A549 (cell line): ENCODE measurements at regions not wholly inside any gene's neighbourhood (a gene's known extent, or its start where the extent isn't known, plus 50 kb on each side); places are given as distances from the start of the nearest gene placed in this dataset.

Experiments used
- ATAC-seq, 2 experiments: fragments of 200-7000 bp in 1 of 2; fragments of >200 bp in 1 of 2; cut with Nextera tagmentation in 1 of 2; cut with Tn5 transposase in 1 of 2; 3 replicates each; pipeline versions ENCODE4 v1.8.0 to v1.9.1; 2018 to 2020; ENCODE audit warnings: mild to moderate bottlenecking in 1 of 2, moderate library complexity in 1 of 2
- CTCF ChIA-PET: fragments of 300-600 bp; sonication (Branson Sonifier 250); formaldehyde crosslinking; extraction: SDS; loops from one replicate; lab custom pipeline; 2021; ENCODE audit warnings: antibody characterized with exemption, inconsistent platforms; lab: Yijun Ruan, JAX
- POLR2A ChIA-PET: fragments of 350-600 bp; formaldehyde crosslinking; extraction: SDS; loops from one replicate; lab custom pipeline; 2021; ENCODE audit warnings: antibody characterized with exemption, inconsistent platforms; lab: Yijun Ruan, JAX
- DNase-seq, 2 experiments: peaks; one replicate each; pipeline versions ENCODE4 v3.0.0 to v3.0.0-alpha.2; 2011 to 2016; ENCODE audit warnings: low read depth in 1 of 2, low spot score in 1 of 2
- FAIRE-seq: peaks from 2 replicates; lab custom pipeline; 2011; peaks lifted over from hg19 to GRCh38; lab: Jason Lieb, UNC
- H3K27ac ChIP-seq, 2 experiments: fragments of >200 bp; sonication (Bioruptor Twin); formaldehyde crosslinking; 3 replicates each; pipeline ENCODE4 v1.5.1; 2016 to 2017
- H3K4me1 ChIP-seq: fragments of >200 bp; sonication (Bioruptor Twin); formaldehyde crosslinking; 3 replicates; pipeline ENCODE4 v1.6.1; 2016
- H3K4me2 ChIP-seq: fragments of >200 bp; sonication (Bioruptor Twin); formaldehyde crosslinking; 3 replicates; pipeline ENCODE4 v1.6.1; 2016
- H3K4me3 ChIP-seq: fragments of >200 bp; sonication (Bioruptor Twin); formaldehyde crosslinking; 3 replicates; pipeline ENCODE4 v1.5.1; 2016
- H3K9me3 ChIP-seq: fragments of >200 bp; sonication (Bioruptor Twin); formaldehyde crosslinking; 3 replicates; pipeline ENCODE4 v1.6.1; 2016
- BHLHE40 ChIP-seq: IDR thresholded peaks from 2 replicates; pipeline ENCODE4 v1.6.1; 2012; ENCODE audit warnings: low read depth, low read length, inconsistent platforms
- CHD2 ChIP-seq: fragments of 150-350 bp; IDR thresholded peaks from 2 replicates; pipeline ENCODE4 v1.6.1; 2014; ENCODE audit warnings: low read length; ENCODE audit not compliant: partially characterized antibody
- CHD4 ChIP-seq: fragments of 200-600 bp; sonication (generic); IDR thresholded peaks from 2 replicates; pipeline ENCODE4 v1.6.1; 2016; ENCODE audit warnings: antibody characterized with exemption, mild to moderate bottlenecking, borderline replicate concordance
- CTCF ChIP-seq: fragments of >200 bp; sonication (Bioruptor Twin); formaldehyde crosslinking; IDR thresholded peaks from 3 replicates; pipeline ENCODE4 v1.5.1; 2016
- E2F6 ChIP-seq: IDR thresholded peaks from 2 replicates; pipeline ENCODE4 v1.6.1; 2012; ENCODE audit warnings: low read depth, borderline replicate concordance
- ELK1 ChIP-seq: fragments of 150-350 bp; IDR thresholded peaks from 2 replicates; pipeline ENCODE4 v1.6.1; 2014; ENCODE audit warnings: low read depth, mild to moderate bottlenecking, low read length
- ESRRA ChIP-seq: fragments of 150-350 bp; IDR thresholded peaks from 2 replicates; pipeline ENCODE4 v1.6.1; 2014; ENCODE audit warnings: mild to moderate bottlenecking, low read length, borderline replicate concordance
- HES2 ChIP-seq: fragments of >200 bp; sonication (Bioruptor Twin); formaldehyde crosslinking; IDR thresholded peaks from 2 replicates; pipeline ENCODE4 v1.6.1; 2016
- HEYL ChIP-seq: fragments of 250-450 bp; sonication (Bioruptor Pico); IDR thresholded peaks from 2 replicates; pipeline ENCODE4 v1.8.0; 2021; ENCODE audit warnings: mild to moderate bottlenecking, moderate library complexity
- HMGXB4 ChIP-seq: fragments of 250-450 bp; sonication (Bioruptor Pico); IDR thresholded peaks from 2 replicates; pipeline ENCODE4 v1.5.0; 2021; ENCODE audit warnings: mild to moderate bottlenecking, moderate library complexity, borderline replicate concordance
- HOXA7 ChIP-seq: fragments of 250-450 bp; sonication (Bioruptor Pico); IDR thresholded peaks from 2 replicates; pipeline ENCODE4 v1.5.0; 2020; ENCODE audit warnings: mild to moderate bottlenecking, moderate library complexity
- HOXB13 ChIP-seq: fragments of 250-450 bp; sonication (Bioruptor Pico); IDR thresholded peaks from 2 replicates; pipeline ENCODE4 v1.5.0; 2020; ENCODE audit warnings: low read depth, mild to moderate bottlenecking, moderate library complexity
- HOXB5 ChIP-seq: fragments of 250-450 bp; sonication (Bioruptor Pico); IDR thresholded peaks from 2 replicates; pipeline ENCODE4 v1.5.0; 2020; ENCODE audit warnings: mild to moderate bottlenecking, moderate library complexity
- JUN ChIP-seq, 2 experiments: fragments of >200 bp; sonication (Bioruptor Twin); formaldehyde crosslinking; IDR thresholded peaks; 2 replicates in 1 of 2; 3 replicates in 1 of 2; pipeline ENCODE4 v1.6.1; 2016 to 2017
- JUNB ChIP-seq: fragments of >200 bp; sonication (Bioruptor Twin); formaldehyde crosslinking; IDR thresholded peaks from 2 replicates; pipeline ENCODE4 v1.6.1; 2016
- KDM5A ChIP-seq: fragments of 200-600 bp; sonication (generic); IDR thresholded peaks from 2 replicates; pipeline ENCODE4 v1.6.1; 2016; ENCODE audit warnings: antibody characterized with exemption, mild to moderate bottlenecking
- MAX ChIP-seq: IDR thresholded peaks from 2 replicates; pipeline ENCODE4 v1.6.1; 2012
- MAZ ChIP-seq: fragments of 150-350 bp; IDR thresholded peaks from 2 replicates; pipeline ENCODE4 v1.6.1; 2014; ENCODE audit warnings: antibody characterized with exemption, low read depth, low read length, borderline replicate concordance
- MYC ChIP-seq: IDR thresholded peaks from 2 replicates; pipeline ENCODE4 v1.6.1; 2012; ENCODE audit warnings: mild to moderate bottlenecking, inconsistent platforms, low read length, improper control_type of control experiment, borderline replicate concordance
- NPAS2 ChIP-seq: fragments of 250-450 bp; sonication (Bioruptor Pico); IDR thresholded peaks from 2 replicates; pipeline ENCODE4 v1.8.0; 2022; ENCODE audit warnings: mild to moderate bottlenecking, moderate library complexity, borderline replicate concordance
- PBX3 ChIP-seq: IDR thresholded peaks from 2 replicates; pipeline ENCODE4 v1.6.1; 2012
- RFX5 ChIP-seq: fragments of 450-650 bp; IDR thresholded peaks from 2 replicates; pipeline ENCODE4 v1.7.1; 2014; ENCODE audit warnings: antibody characterized with exemption, mild to moderate bottlenecking, moderate library complexity
- RNF2 ChIP-seq: fragments of 200-600 bp; sonication (generic); IDR thresholded peaks from 2 replicates; pipeline ENCODE4 v1.6.1; 2016; ENCODE audit warnings: low read depth, mild to moderate bottlenecking, antibody characterized with exemption, moderate library complexity, borderline replicate concordance
- SMC3 ChIP-seq: fragments of >200 bp; sonication (Bioruptor Twin); formaldehyde crosslinking; IDR thresholded peaks from 3 replicates; pipeline ENCODE4 v1.6.1; 2018; ENCODE audit warnings: inconsistent platforms
- USF2 ChIP-seq: fragments of 450-650 bp; IDR thresholded peaks from 2 replicates; pipeline ENCODE4 v1.6.1; 2014; ENCODE audit warnings: antibody characterized with exemption
- WGBS: methylation state at CpG from one replicate; pipeline ENCODE4 v1.1.6; 2017; ENCODE audit errors: missing lambda C conversion rate; 5-methylcytosine and 5-hydroxymethylcytosine counted together

- 32% methylated on average over 2 of the region's 2 CpGs for WGBS
- DNase-seq (no peak), ATAC-seq (no peak), FAIRE-seq (no peak)
- POLR2A ChIA-PET = no interaction called here
- TF ChIP-seq JUN (IDR thresholded peaks at IDR 0.05) (no peak), BHLHE40 (no peak), ELK1 (no peak), HEYL (no peak)
- CTCF ChIA-PET = interaction anchor here (0.6 to 1.1 kb wide), 2 partner anchors 179 to 933 kb away, joined by 3 read pairs; no protein-coding TSS in a partner anchor
- no peaks in the 10 kb centered on the region for H3K4me1 ChIP-seq
- H3K27ac ChIP-seq = no peak overlapping the region
- H3K4me3 ChIP-seq = no peak overlapping the region
- no peaks in the 10 kb centered on the region for H3K9me3 ChIP-seq
- no peak overlapping the region for H3K4me2 ChIP-seq
These were observed 219.4 kb downstream of the DUSP10 start for GRCh38 chr1:221522529-221522940.

GRCh38 chr1:221525749-221526148, 216.1 kb downstream of the DUSP10 start:
- no peak for ATAC-seq
- DNase-seq = no peak
- Histone ChIP-seq H3K27ac (no peak overlapping the region), H3K4me2 (no peak overlapping the region), H3K4me3 (no peak overlapping the region)
- CTCF ChIA-PET = interaction anchor here (1.1 kb wide), 1 partner anchor 15 kb away, joined by 3 read pairs; no protein-coding TSS in a partner anchor
- FAIRE-seq = no peak
- WGBS = 60% methylated on average over 2 of the region's 2 CpGs
- TF ChIP-seq HOXB5 (CRISPR knock-in tag) (no peak), USF2 (no peak), CTCF (no peak), MYC (no peak), BHLHE40 (no peak), RFX5 (no peak), HOXB13 (no peak), HOXA7 (CRISPR knock-in tag) (no peak), E2F6 (no peak), HES2 (no peak), MAZ (no peak), CHD4 (no peak), RNF2 (no peak), CHD2 (no peak)
- TF ChIP-seq, all 56 proteins: peak for 0
- Histone ChIP-seq H3K4me1 (no peaks in the 10 kb centered on the region), H3K9me3 (no peaks in the 10 kb centered on the region)
- POLR2A ChIA-PET = no interaction called here

- ATAC-seq = no peak
- no peak overlapping the region for H3K4me2 ChIP-seq
- ChIA-PET CTCF (interaction anchor here (1.3 kb wide), 1 partner anchor 16 kb away, joined by 3 read pairs; no protein-coding TSS in a partner anchor), POLR2A (no interaction called here)
- no peaks in the 10 kb centered on the region for H3K9me3 ChIP-seq
- no peak overlapping the region for H3K27ac ChIP-seq
- no peak overlapping the region for H3K4me3 ChIP-seq
- no peaks in the 10 kb centered on the region for H3K4me1 ChIP-seq
- 34% methylated on average over 3 of the region's 3 CpGs for WGBS
- DNase-seq = no peak
- no peak for FAIRE-seq
- TF ChIP-seq PBX3 (no peak), HMGXB4 (no peak), NPAS2 (CRISPR knock-in tag) (no peak), JUNB (no peak), KDM5A (no peak), MAX (no peak), MAZ (no peak), HOXB5 (CRISPR knock-in tag) (no peak), ESRRA (no peak), HES2 (no peak), SMC3 (no peak)
These were observed 214.6 kb downstream of the DUSP10 start for GRCh38 chr1:221527302-221527701.
